ENCODE measurements at regions not wholly inside any gene's neighbourhood (a gene's known extent, or its start where the extent isn't known, plus 50 kb on each side); places are given as distances from the start of the nearest gene placed in this dataset.
"Not testable (repeated sequence)": the region's sequence is repeated elsewhere in the genome, so short reads cannot be mapped to it uniquely, and the experiment has no call there.

- no peak for DNase-seq
Measured at GRCh38 chr10:56096226-56096517, 264.9 kb downstream of the ZWINT start.

DNA sequence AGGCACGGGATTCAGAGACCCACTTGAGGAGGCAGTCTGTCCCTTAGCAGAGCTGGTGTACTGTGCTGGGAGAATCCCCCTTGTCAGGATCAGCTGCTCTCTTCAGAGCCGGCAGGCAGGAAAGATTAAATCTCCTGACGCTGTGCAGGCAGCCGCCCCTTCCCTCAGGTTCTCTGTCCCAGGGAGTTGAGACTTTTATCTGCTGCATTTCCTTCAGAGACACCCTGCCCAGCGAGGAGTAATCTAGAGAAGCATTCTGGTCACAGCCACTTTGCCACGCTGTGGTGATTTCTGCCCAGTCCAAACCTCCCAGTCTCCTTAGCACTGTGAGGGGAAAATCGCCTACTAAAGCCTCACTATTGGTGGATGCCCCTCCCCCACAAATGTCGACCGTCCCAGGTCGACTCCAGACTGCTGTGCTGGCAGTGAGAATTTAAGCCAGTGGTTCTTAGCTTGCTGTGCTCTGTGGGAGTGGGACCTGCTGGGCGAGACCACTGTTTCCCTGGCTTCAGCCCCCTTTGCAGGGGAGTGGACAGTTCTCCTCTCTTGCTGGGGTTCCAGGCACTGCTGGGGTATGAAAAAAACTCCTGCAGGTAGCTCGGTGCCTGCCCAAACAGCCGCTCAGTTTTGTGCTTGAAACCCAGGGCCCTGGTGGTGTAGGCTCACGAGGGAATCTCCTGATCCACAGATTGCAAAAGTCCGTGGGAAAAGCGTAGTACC lies 265.4 kb downstream of the ZWINT start:
- DNase-seq = no peak

- DNase-seq = not testable (repeated sequence)
Measured at GRCh38 chr10:56093645-56094044, 267.4 kb downstream of the ZWINT start.

GRCh38 chr10:56091872-56092271 lies 269.2 kb downstream of the ZWINT start:
- no peak for DNase-seq

- no peak for DNase-seq
Measured at GRCh38 chr10:56090914-56091540, 270.0 kb downstream of the ZWINT start.

- no peak for DNase-seq
Measured at GRCh38 chr10:56085406-56086122, 275.5 kb downstream of the ZWINT start.

GRCh38 chr10:56082169-56082568 lies 278.9 kb downstream of the ZWINT start:
- no peak for DNase-seq

GRCh38 chr10:56068473-56069263 lies 292.4 kb downstream of the ZWINT start:
- DNase-seq = no peak

- DNase-seq = no peak
Measured at GRCh38 chr10:56068040-56068439, 293.0 kb downstream of the ZWINT start.

DNA sequence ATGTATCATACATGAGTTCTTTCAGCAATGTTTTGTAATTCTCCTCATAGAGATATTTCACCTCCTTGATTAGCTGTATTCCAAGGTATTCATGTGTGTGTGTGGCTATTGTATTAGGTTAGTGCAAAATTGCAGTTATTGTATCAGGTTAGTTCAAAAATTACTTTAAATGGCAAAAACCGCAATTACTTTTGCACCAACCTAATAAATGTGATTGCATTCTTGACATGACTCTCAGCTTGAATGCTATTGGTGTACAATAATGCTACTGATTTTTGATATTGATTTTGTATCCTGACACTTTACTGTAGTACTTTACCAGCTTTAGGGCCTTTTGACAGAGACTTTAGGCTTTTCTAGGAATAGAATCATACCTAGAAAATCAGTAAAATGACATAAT lies 297.4 kb downstream of the ZWINT start:
- no peak for DNase-seq

DNA sequence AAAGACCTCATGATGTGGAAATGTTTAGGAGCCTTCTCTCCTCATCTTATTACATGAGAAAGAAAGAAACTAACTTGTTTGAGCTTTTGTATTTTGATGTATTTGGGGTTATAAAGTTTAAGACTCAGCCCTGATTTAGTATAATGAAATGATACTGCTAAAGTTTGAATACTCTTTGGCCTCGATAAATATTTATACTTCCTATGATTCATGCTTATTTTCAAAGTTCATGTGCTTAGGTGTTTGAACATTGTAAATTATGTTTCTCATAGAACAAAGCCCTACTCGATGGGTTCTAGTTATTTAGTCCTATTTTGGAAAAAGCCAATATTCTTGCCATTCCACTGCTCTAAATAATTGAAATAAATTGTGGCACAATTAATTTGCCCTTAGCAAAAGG lies 303.2 kb downstream of the ZWINT start:
- no peak for DNase-seq

- no peak for DNase-seq
Measured at GRCh38 chr10:56035489-56035888, 325.6 kb downstream of the ZWINT start.

DNA sequence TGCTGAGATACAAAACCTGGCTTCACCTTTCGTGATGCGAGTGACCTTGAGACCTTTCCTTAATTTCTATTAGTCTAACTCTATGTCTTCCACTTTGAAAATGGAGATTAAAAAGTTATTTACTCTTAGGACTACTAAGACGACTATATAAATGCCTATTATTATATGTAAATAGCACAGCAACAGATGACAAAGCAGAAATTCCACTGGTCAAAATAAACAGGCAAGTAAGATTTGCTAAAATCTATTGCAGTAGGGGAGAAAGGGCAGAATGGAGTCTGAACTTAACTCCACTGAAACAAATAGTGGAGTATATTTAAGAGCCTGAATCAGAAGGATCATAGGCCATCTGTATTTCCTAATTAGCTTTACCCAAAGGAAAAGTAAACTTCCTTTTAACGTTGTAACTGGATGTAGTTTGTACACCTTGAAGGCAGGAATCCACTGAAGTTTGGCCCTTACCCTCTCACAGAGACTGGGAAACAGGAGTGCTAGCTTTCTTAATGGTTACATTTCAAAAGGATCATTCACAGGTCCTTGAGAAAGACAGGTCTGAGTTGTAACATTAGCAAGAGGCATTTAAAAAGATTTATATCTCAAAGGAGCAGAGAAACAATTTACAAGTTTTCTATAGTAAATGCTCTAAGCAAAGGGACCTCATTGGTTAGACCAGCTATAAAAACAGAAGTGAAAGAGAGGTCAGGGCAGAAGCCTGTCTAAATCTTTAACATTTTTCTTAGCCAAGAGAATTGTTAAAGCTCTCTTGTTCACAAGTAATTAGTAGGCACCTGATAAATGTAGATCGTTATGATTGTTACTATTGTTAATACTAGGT lies 332.5 kb downstream of the ZWINT start:
- no peak for DNase-seq

DNA sequence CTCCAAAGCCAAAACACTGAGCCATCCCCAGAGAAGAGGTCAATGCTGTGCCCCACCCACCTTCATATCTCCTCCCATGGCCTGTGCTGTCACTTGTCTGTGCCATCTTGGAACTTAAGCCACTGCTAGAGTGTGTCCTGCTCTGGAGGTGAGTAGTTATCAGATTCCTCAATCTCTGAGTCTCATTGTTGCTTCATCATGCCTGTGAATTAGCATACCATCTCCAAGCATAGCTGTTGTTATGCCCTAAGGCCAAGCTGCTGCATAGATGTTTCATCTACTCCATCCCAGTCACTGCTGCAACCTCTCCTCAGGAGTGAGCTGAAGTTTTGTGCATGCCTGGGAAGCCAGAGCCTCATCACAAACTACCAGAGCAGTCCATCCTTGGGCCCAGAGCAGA lies 349.0 kb downstream of the ZWINT start:
- DNase-seq = no peak

- no peak for DNase-seq
Measured at GRCh38 chr10:56003555-56003954, 357.5 kb downstream of the ZWINT start.

GRCh38 chr10:55989188-55989587 lies 371.9 kb downstream of the ZWINT start:
- no peak for DNase-seq

GRCh38 chr10:55979203-55979602 lies 381.9 kb downstream of the ZWINT start:
- no peak for DNase-seq

GRCh38 chr10:55966101-55966500 lies 395.0 kb downstream of the ZWINT start:
- DNase-seq = no peak

- DNase-seq = no peak
Measured at GRCh38 chr10:55943403-55943802, 417.7 kb downstream of the ZWINT start.

- DNase-seq = no peak
Measured at GRCh38 chr10:55929291-55929690, 431.8 kb downstream of the ZWINT start.

GRCh38 chr10:55899472-55900147 lies 461.4 kb downstream of the ZWINT start:
- not testable (repeated sequence) for DNase-seq

- no peak for DNase-seq
Measured at GRCh38 chr10:55897490-55897921, 463.6 kb downstream of the ZWINT start.

All from NCI-H2227 treated with DMSO at 0.1 percent for 48 hours (cell line).